SK-N-MC (cell line): ENCODE measurements at regions not wholly inside any gene's neighbourhood (a gene's known extent, or its start where the extent isn't known, plus 50 kb on each side); places are given as distances from the start of the nearest gene placed in this dataset.

ENCODE experiments used
- EZH2 ChIP-seq: fragments of 200-600 bp; sonication (generic); IDR thresholded peaks from one replicate; pipeline ENCODE4 v1.6.1; 2017; ENCODE audit warnings: antibody characterized with exemption
- FOXP2 ChIP-seq: optimal IDR thresholded peaks from 2 replicates; pipeline ENCODE3; 2011; ENCODE audit warnings: mild to moderate bottlenecking, moderate library complexity; ENCODE audit not compliant: insufficient read depth; ENCODE audit errors: extremely low read length, control extremely low read depth
- POLR2AphosphoS5 ChIP-seq: IDR thresholded peaks from 2 replicates; pipeline ENCODE4 v1.6.1; 2012; ENCODE audit warnings: mild to moderate bottlenecking, low read depth, low read length, borderline replicate concordance

DNA sequence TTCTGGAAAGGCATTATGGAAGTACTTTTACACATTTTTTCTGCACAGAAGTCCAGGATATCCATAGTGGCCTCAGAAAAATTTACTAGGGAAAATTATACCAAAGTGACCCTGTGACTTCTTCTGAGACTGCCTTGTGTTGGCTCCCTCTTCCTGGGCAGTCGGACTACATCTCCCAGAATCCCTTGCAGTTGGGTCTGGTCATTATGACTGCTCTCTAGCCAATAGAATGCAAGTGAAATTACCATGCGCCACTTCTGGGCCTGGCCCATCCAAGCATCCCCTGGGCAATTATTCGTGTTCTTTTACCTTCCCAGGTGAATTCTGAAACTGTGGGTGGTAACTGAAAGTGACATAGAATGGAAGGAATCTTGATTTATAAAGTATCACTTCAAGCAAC lies 430.9 kb downstream of the ACTR3B start:
- no peak for TF ChIP-seq POLR2AphosphoS5
- TF ChIP-seq EZH2, result no peak
- no peak for TF ChIP-seq FOXP2
